Neutrophil (primary cell): ENCODE measurements at regions not wholly inside any gene's neighbourhood (a gene's known extent, or its start where the extent isn't known, plus 50 kb on each side); places are given as distances from the start of the nearest gene placed in this dataset.

Experiments
- H3K27ac ChIP-seq: fragments of 200-600 bp; sonication (generic); 2 replicates; pipeline ENCODE4 v1.5.1; 2016; ENCODE audit warnings: mild to moderate bottlenecking, moderate library complexity
- H3K27me3 ChIP-seq: fragments of 200-600 bp; sonication (generic); 2 replicates; pipeline ENCODE4 v1.6.0; 2016; ENCODE audit warnings: mild to moderate bottlenecking
- H3K36me3 ChIP-seq: fragments of 200-600 bp; sonication (generic); 2 replicates; pipeline ENCODE4 v1.5.1; 2017
- H3K4me1 ChIP-seq, 2 experiments: fragments of 200-600 bp in 1 of 2; sonication (generic) in 1 of 2; 1 replicate in 1 of 2; 2 replicates in 1 of 2; pipeline versions ENCODE4 v1.5.1 to v1.6.1; 2013 to 2016; ENCODE audit warnings: low read depth in 1 of 2, low read length in 1 of 2, mild to moderate bottlenecking in 1 of 2, moderate library complexity in 1 of 2; ENCODE audit not compliant: control insufficient read depth in 1 of 2, insufficient read depth in 1 of 2
- H3K4me3 ChIP-seq, 2 experiments: fragments of 200-600 bp in 1 of 2; sonication (generic) in 1 of 2; 1 replicate in 1 of 2; 2 replicates in 1 of 2; pipeline ENCODE4 v1.5.1; 2013 to 2016; ENCODE audit warnings: low read depth in 1 of 2, low read length in 1 of 2, mild to moderate bottlenecking in 1 of 2, moderate library complexity in 1 of 2
- H3K9me3 ChIP-seq: fragments of 200-600 bp; sonication (generic); 2 replicates; pipeline ENCODE4 v1.5.1; 2016
- CTCF ChIP-seq: fragments of 200-600 bp; sonication (generic); IDR thresholded peaks from 2 replicates; pipeline ENCODE4 v1.5.1; 2016; ENCODE audit warnings: antibody characterized with exemption

GRCh38 chrX:51824061-51824460 lies 69.4 kb upstream of the MAGED1 start:
- no peak for TF ChIP-seq CTCF
- Histone ChIP-seq H3K27me3 (no peaks in the 10 kb centered on the region), H3K4me3 (no peak overlapping the region), H3K9me3 (no peaks in the 10 kb centered on the region), H3K4me1 (no peaks in the 10 kb centered on the region), H3K27ac (no peak overlapping the region), H3K36me3 (no peaks in the 10 kb centered on the region)

- H3K27ac ChIP-seq = no peak overlapping the region
- no peaks in the 10 kb centered on the region for H3K9me3 ChIP-seq
- TF ChIP-seq CTCF = no peak
- H3K27me3 ChIP-seq = no peaks in the 10 kb centered on the region
- H3K4me1 ChIP-seq = no peaks in the 10 kb centered on the region
- no peaks in the 10 kb centered on the region for H3K36me3 ChIP-seq
- H3K4me3 ChIP-seq = no peak overlapping the region
These were observed 68.0 kb upstream of the MAGED1 start for GRCh38 chrX:51825436-51825835.

GRCh38 chrX:51834076-51834475 lies 59.3 kb upstream of the MAGED1 start:
- Histone ChIP-seq H3K36me3 (no peaks in the 10 kb centered on the region), H3K27me3 (no peaks in the 10 kb centered on the region), H3K4me3 (no peak overlapping the region), H3K4me1 (no peaks in the 10 kb centered on the region), H3K9me3 (no peaks in the 10 kb centered on the region), H3K27ac (no peak overlapping the region)
- TF ChIP-seq CTCF = no peak

GRCh38 chrX:51836823-51837222 lies 56.6 kb upstream of the MAGED1 start:
- no peaks in the 10 kb centered on the region for H3K4me1 ChIP-seq
- no peaks in the 10 kb centered on the region for H3K9me3 ChIP-seq
- no peaks in the 10 kb centered on the region for H3K36me3 ChIP-seq
- no peak for TF ChIP-seq CTCF
- H3K27me3 ChIP-seq = no peaks in the 10 kb centered on the region
- H3K27ac ChIP-seq = no peak overlapping the region
- no peak overlapping the region for H3K4me3 ChIP-seq

- TF ChIP-seq CTCF = no peak
- Histone ChIP-seq H3K27ac (no peak overlapping the region), H3K4me3 (no peak overlapping the region), H3K9me3 (no peaks in the 10 kb centered on the region), H3K36me3 (no peaks in the 10 kb centered on the region), H3K4me1 (no peaks in the 10 kb centered on the region), H3K27me3 (no peaks in the 10 kb centered on the region)
These were observed 56.0 kb upstream of the MAGED1 start for GRCh38 chrX:51837451-51837850.

GRCh38 chrX:51837921-51838320 lies 55.5 kb upstream of the MAGED1 start:
- no peak overlapping the region for H3K4me3 ChIP-seq
- no peaks in the 10 kb centered on the region for H3K9me3 ChIP-seq
- no peak for TF ChIP-seq CTCF
- H3K4me1 ChIP-seq = no peaks in the 10 kb centered on the region
- no peak overlapping the region for H3K27ac ChIP-seq
- H3K36me3 ChIP-seq = no peaks in the 10 kb centered on the region
- no peaks in the 10 kb centered on the region for H3K27me3 ChIP-seq
